ENCODE measurements at regions not wholly inside any gene's neighbourhood (a gene's known extent, or its start where the extent isn't known, plus 50 kb on each side); places are given as distances from the start of the nearest gene placed in this dataset.

GRCh38 chr10:42933448-42934340 lies 143.2 kb upstream of the RET start:
- Histone ChIP-seq H3K79me2 (replicated peaks; ENCODE audit: insufficient read depth) (no peaks in the 10 kb centered on the region), H3F3A (replicated peaks; ENCODE audit: low read depth) (no peaks in the 10 kb centered on the region), H3K36me3 (ENCODE audit: insufficient read depth) (no peaks in the 10 kb centered on the region), H3K27ac (ENCODE audit: low read depth) (no peak overlapping the region), H3K4me2 (peak overlapping the region; percentile 97), H3K4me3 (peak overlapping the region; percentile 78), H3K9me2 (ENCODE audit: insufficient read depth) (no peaks in the 10 kb centered on the region), H3K4me1 (ENCODE audit: insufficient read depth) (no peaks in the 10 kb centered on the region; the same call in 1 of the 2 replicates), H2AFZ (peak overlapping the region; percentile 99), H3K27me3 (ENCODE audit: insufficient read depth) (peaks cover 27% of the 10 kb centered on the region), H4K20me1 (replicated peaks; ENCODE audit: insufficient read depth) (no peaks in the 10 kb centered on the region)
- no peaks in the 10 kb centered on the region for H3K36me3 Mint-ChIP-seq (ENCODE audit: low read depth)
- H3K9me3 Mint-ChIP-seq, result no peaks in the 10 kb centered on the region; the same call in 1 of the 3 replicates
- H3K4me1 Mint-ChIP-seq, result peaks cover 11% of the 10 kb centered on the region
- no peak overlapping the region for H3K27ac Mint-ChIP-seq
- peak; percentile 73 for ATAC-seq
- TF ChIP-seq, protein P1, sequence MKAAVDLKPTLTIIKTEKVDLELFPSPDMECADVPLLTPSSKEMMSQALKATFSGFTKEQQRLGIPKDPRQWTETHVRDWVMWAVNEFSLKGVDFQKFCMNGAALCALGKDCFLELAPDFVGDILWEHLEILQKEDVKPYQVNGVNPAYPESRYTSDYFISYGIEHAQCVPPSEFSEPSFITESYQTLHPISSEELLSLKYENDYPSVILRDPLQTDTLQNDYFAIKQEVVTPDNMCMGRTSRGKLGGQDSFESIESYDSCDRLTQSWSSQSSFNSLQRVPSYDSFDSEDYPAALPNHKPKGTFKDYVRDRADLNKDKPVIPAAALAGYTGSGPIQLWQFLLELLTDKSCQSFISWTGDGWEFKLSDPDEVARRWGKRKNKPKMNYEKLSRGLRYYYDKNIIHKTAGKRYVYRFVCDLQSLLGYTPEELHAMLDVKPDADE (IDR thresholded peaks at IDR 0.05), result no peak
- TF ChIP-seq CREB1 (CRISPR knock-in tag; IDR thresholded peaks at IDR 0.05; ENCODE audit: low read depth), result peak; percentile 80
- TF ChIP-seq EZH2 (IDR thresholded peaks at IDR 0.05; ENCODE audit: low read depth, unreplicated experiment), result peak; percentile 52
- H3K27me3 Mint-ChIP-seq (ENCODE audit: insufficient read depth, low read depth, poor library complexity), result peaks cover 41% of the 10 kb centered on the region
- H3K4me3 Mint-ChIP-seq, result peak overlapping the region; percentile 88
- peak; percentile 69 for DNase-seq (ENCODE audit: low spot score)

- Mint-ChIP-seq H3K4me1 (peaks cover 11% of the 10 kb centered on the region), H3K27ac (no peak overlapping the region), H3K36me3 (ENCODE audit: low read depth) (no peaks in the 10 kb centered on the region), H3K4me3 (peak overlapping the region; percentile 88), H3K9me3 (no peaks in the 10 kb centered on the region; the same call in 1 of the 3 replicates), H3K27me3 (ENCODE audit: insufficient read depth, low read depth, poor library complexity) (peaks cover 41% of the 10 kb centered on the region)
- DNase-seq (ENCODE audit: low spot score), result no peak
- Histone ChIP-seq H4K20me1 (replicated peaks; ENCODE audit: insufficient read depth) (no peaks in the 10 kb centered on the region), H3K27ac (ENCODE audit: low read depth) (no peak overlapping the region), H3K79me2 (replicated peaks; ENCODE audit: insufficient read depth) (no peaks in the 10 kb centered on the region), H3K4me1 (ENCODE audit: insufficient read depth) (no peaks in the 10 kb centered on the region; the same call in 1 of the 2 replicates), H2AFZ (peak overlapping the region; percentile 99), H3K36me3 (ENCODE audit: insufficient read depth) (no peaks in the 10 kb centered on the region), H3K4me2 (peak overlapping the region; percentile 97), H3K4me3 (peak overlapping the region; percentile 78), H3K27me3 (ENCODE audit: insufficient read depth) (peaks cover 27% of the 10 kb centered on the region), H3K9me2 (ENCODE audit: insufficient read depth) (no peaks in the 10 kb centered on the region), H3F3A (replicated peaks; ENCODE audit: low read depth) (no peaks in the 10 kb centered on the region)
- no peak for ATAC-seq
- TF ChIP-seq, protein P2, sequence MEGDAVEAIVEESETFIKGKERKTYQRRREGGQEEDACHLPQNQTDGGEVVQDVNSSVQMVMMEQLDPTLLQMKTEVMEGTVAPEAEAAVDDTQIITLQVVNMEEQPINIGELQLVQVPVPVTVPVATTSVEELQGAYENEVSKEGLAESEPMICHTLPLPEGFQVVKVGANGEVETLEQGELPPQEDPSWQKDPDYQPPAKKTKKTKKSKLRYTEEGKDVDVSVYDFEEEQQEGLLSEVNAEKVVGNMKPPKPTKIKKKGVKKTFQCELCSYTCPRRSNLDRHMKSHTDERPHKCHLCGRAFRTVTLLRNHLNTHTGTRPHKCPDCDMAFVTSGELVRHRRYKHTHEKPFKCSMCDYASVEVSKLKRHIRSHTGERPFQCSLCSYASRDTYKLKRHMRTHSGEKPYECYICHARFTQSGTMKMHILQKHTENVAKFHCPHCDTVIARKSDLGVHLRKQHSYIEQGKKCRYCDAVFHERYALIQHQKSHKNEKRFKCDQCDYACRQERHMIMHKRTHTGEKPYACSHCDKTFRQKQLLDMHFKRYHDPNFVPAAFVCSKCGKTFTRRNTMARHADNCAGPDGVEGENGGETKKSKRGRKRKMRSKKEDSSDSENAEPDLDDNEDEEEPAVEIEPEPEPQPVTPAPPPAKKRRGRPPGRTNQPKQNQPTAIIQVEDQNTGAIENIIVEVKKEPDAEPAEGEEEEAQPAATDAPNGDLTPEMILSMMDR (conservative IDR thresholded peaks at IDR 0.05; ENCODE audit: low read depth in 2 of 2), result no peak
- TF ChIP-seq, protein P3, sequence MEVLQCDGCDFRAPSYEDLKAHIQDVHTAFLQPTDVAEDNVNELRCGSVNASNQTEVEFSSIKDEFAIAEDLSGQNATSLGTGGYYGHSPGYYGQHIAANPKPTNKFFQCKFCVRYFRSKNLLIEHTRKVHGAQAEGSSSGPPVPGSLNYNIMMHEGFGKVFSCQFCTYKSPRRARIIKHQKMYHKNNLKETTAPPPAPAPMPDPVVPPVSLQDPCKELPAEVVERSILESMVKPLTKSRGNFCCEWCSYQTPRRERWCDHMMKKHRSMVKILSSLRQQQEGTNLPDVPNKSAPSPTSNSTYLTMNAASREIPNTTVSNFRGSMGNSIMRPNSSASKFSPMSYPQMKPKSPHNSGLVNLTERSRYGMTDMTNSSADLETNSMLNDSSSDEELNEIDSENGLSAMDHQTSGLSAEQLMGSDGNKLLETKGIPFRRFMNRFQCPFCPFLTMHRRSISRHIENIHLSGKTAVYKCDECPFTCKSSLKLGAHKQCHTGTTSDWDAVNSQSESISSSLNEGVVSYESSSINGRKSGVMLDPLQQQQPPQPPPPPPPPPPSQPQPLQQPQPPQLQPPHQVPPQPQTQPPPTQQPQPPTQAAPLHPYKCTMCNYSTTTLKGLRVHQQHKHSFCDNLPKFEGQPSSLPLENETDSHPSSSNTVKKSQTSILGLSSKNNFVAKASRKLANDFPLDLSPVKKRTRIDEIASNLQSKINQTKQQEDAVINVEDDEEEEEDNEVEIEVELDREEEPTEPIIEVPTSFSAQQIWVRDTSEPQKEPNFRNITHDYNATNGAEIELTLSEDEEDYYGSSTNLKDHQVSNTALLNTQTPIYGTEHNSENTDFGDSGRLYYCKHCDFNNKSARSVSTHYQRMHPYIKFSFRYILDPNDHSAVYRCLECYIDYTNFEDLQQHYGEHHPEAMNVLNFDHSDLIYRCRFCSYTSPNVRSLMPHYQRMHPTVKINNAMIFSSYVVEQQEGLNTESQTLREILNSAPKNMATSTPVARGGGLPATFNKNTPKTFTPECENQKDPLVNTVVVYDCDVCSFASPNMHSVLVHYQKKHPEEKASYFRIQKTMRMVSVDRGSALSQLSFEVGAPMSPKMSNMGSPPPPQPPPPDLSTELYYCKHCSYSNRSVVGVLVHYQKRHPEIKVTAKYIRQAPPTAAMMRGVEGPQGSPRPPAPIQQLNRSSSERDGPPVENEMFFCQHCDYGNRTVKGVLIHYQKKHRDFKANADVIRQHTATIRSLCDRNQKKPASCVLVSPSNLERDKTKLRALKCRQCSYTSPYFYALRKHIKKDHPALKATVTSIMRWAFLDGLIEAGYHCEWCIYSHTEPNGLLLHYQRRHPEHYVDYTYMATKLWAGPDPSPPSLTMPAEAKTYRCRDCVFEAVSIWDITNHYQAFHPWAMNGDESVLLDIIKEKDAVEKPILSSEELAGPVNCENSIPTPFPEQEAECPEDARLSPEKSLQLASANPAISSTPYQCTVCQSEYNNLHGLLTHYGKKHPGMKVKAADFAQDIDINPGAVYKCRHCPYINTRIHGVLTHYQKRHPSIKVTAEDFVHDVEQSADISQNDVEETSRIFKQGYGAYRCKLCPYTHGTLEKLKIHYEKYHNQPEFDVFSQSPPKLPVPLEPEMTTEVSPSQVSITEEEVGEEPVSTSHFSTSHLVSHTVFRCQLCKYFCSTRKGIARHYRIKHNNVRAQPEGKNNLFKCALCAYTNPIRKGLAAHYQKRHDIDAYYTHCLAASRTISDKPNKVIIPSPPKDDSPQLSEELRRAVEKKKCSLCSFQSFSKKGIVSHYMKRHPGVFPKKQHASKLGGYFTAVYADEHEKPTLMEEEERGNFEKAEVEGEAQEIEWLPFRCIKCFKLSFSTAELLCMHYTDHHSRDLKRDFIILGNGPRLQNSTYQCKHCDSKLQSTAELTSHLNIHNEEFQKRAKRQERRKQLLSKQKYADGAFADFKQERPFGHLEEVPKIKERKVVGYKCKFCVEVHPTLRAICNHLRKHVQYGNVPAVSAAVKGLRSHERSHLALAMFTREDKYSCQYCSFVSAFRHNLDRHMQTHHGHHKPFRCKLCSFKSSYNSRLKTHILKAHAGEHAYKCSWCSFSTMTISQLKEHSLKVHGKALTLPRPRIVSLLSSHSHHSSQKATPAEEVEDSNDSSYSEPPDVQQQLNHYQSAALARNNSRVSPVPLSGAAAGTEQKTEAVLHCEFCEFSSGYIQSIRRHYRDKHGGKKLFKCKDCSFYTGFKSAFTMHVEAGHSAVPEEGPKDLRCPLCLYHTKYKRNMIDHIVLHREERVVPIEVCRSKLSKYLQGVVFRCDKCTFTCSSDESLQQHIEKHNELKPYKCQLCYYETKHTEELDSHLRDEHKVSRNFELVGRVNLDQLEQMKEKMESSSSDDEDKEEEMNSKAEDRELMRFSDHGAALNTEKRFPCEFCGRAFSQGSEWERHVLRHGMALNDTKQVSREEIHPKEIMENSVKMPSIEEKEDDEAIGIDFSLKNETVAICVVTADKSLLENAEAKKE (CRISPR knock-in tag; IDR thresholded peaks at IDR 0.05), result no peak
- TF ChIP-seq, protein P4, sequence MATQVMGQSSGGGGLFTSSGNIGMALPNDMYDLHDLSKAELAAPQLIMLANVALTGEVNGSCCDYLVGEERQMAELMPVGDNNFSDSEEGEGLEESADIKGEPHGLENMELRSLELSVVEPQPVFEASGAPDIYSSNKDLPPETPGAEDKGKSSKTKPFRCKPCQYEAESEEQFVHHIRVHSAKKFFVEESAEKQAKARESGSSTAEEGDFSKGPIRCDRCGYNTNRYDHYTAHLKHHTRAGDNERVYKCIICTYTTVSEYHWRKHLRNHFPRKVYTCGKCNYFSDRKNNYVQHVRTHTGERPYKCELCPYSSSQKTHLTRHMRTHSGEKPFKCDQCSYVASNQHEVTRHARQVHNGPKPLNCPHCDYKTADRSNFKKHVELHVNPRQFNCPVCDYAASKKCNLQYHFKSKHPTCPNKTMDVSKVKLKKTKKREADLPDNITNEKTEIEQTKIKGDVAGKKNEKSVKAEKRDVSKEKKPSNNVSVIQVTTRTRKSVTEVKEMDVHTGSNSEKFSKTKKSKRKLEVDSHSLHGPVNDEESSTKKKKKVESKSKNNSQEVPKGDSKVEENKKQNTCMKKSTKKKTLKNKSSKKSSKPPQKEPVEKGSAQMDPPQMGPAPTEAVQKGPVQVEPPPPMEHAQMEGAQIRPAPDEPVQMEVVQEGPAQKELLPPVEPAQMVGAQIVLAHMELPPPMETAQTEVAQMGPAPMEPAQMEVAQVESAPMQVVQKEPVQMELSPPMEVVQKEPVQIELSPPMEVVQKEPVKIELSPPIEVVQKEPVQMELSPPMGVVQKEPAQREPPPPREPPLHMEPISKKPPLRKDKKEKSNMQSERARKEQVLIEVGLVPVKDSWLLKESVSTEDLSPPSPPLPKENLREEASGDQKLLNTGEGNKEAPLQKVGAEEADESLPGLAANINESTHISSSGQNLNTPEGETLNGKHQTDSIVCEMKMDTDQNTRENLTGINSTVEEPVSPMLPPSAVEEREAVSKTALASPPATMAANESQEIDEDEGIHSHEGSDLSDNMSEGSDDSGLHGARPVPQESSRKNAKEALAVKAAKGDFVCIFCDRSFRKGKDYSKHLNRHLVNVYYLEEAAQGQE (IDR thresholded peaks at IDR 0.05; ENCODE audit: unreplicated experiment), result no peak
These were observed 142.5 kb upstream of the RET start for GRCh38 chr10:42934351-42934811.
